ENCODE measurements at regions not wholly inside any gene's neighbourhood (a gene's known extent, or its start where the extent isn't known, plus 50 kb on each side); places are given as distances from the start of the nearest gene placed in this dataset.

DNA sequence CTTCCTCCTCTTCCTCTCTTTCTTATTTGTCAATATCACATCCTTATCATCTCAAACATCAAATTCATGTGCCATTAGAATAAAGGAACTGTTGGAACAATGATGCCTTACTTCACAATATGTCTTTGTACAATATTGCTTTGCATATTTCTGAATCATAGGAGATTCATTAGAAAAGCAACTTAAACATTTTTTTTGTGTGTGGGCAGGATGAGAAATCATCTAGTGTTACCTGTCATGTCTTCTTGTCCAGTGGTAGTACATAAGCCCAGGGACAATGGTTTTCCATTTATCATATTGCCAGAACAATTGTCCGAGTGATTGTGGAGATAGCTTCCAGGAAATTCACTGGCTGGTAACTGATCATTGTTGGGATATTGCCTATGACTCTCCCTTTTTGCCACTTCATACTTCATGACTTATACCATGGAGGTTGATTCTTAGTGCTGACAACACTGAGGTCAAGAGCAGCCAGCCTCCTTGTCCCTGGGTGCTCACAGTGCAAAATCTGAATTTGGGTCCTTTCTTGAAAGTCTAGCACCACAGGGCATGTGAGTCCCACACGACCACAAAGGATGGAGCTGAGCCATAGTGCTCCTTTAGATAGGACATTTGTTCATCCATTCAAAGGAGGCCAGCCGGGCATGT is 215.0 kb downstream of the MDFIC start (continued):
- TF ChIP-seq EZH2phosphoT487 (IDR thresholded peaks at IDR 0.05; ENCODE audit: unreplicated experiment) (no peak), EZH2 (IDR thresholded peaks at IDR 0.05; ENCODE audit: low read depth, unreplicated experiment) (no peak)

DNA sequence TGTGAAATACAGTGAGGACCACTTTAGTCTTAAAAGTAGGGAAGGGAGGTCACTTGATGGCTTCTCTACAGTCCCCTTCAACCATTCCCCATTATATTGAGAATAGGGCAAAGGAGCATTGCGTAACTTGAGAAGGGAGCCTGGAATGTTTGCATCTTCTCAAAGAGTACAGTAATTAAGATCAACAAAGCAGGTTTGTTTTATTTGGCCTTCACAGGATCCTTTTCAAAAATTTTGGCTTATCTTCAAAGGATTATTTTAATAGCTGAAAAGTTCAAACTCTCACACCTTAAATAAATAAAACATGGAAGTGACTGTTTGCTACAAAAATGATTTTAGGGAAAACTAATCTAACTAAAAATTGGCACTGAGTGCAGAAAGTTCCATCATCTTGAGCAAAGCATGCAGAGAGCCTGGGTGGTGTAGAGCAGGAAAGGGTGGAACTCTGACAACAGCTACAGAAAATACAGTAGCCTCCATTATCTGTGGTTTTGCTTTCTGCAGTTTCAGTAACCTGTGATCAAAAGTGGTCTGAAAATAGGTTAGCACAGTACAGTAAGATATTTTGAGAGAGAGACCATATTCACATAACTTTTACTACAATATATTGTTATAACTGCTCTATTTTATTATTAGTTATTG is 214.0 kb downstream of the MDFIC start:
- Mint-ChIP-seq H3K4me1 (peaks cover 13% of the 10 kb centered on the region; the same call in 2 of the 3 replicates), H3K27me3 (ENCODE audit: insufficient read depth, low read depth, poor library complexity) (no peaks in the 10 kb centered on the region)
- peak; percentile 58 for ATAC-seq

DNA sequence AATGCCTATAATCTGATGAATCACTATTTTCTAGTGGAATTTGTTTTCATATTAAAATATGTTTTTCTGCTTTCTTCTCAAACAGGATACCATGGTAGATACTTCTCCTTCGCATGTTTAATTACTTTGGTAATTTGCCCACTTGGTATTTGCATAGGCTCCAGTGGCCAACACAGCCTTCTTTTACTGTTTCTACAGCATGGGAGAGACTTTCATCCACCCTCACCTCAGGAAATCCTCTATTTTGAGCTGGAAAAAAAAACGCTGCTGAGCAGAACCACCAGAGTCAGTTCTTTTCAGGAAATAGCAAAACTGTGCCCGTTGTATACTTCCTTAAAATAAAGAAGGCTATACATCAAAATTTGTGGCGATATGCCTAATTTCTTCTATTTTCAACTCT is 213.3 kb downstream of the MDFIC start:
- no peak overlapping the region for H3K4me3 ChIP-seq
- peaks cover 8% of the 10 kb centered on the region; the same call in 1 of the 2 replicates for H3K9me2 ChIP-seq (ENCODE audit: insufficient read depth)
- Mint-ChIP-seq H3K27me3 (ENCODE audit: insufficient read depth, low read depth, poor library complexity) (no peaks in the 10 kb centered on the region), H3K9me3 (no peaks in the 10 kb centered on the region), H3K36me3 (ENCODE audit: low read depth) (no peaks in the 10 kb centered on the region), H3K4me3 (no peak overlapping the region), H3K27ac (no peak overlapping the region), H3K4me1 (peaks cover 13% of the 10 kb centered on the region; the same call in 2 of the 3 replicates)
- H4K20me1 ChIP-seq (replicated peaks; ENCODE audit: insufficient read depth) = no peaks in the 10 kb centered on the region
- H3K27ac ChIP-seq (ENCODE audit: low read depth) = no peak overlapping the region
- no peak overlapping the region for H3K4me2 ChIP-seq
- H3F3A ChIP-seq (replicated peaks; ENCODE audit: low read depth) = no peaks in the 10 kb centered on the region
- no peaks in the 10 kb centered on the region for H3K27me3 ChIP-seq (ENCODE audit: insufficient read depth)
- no peak for DNase-seq (ENCODE audit: low spot score)
- no peaks in the 10 kb centered on the region for H3K36me3 ChIP-seq (ENCODE audit: insufficient read depth)
- H3K4me1 ChIP-seq (ENCODE audit: insufficient read depth) = peaks cover 7% of the 10 kb centered on the region
- no peaks in the 10 kb centered on the region for H3K79me2 ChIP-seq (replicated peaks; ENCODE audit: insufficient read depth)
- H2AFZ ChIP-seq = no peak overlapping the region
- no peak for ATAC-seq
- TF ChIP-seq, protein P1, sequence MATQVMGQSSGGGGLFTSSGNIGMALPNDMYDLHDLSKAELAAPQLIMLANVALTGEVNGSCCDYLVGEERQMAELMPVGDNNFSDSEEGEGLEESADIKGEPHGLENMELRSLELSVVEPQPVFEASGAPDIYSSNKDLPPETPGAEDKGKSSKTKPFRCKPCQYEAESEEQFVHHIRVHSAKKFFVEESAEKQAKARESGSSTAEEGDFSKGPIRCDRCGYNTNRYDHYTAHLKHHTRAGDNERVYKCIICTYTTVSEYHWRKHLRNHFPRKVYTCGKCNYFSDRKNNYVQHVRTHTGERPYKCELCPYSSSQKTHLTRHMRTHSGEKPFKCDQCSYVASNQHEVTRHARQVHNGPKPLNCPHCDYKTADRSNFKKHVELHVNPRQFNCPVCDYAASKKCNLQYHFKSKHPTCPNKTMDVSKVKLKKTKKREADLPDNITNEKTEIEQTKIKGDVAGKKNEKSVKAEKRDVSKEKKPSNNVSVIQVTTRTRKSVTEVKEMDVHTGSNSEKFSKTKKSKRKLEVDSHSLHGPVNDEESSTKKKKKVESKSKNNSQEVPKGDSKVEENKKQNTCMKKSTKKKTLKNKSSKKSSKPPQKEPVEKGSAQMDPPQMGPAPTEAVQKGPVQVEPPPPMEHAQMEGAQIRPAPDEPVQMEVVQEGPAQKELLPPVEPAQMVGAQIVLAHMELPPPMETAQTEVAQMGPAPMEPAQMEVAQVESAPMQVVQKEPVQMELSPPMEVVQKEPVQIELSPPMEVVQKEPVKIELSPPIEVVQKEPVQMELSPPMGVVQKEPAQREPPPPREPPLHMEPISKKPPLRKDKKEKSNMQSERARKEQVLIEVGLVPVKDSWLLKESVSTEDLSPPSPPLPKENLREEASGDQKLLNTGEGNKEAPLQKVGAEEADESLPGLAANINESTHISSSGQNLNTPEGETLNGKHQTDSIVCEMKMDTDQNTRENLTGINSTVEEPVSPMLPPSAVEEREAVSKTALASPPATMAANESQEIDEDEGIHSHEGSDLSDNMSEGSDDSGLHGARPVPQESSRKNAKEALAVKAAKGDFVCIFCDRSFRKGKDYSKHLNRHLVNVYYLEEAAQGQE (IDR thresholded peaks at IDR 0.05; ENCODE audit: unreplicated experiment) = no peak
- TF ChIP-seq STAT1 (IDR thresholded peaks at IDR 0.05; ENCODE audit: unreplicated experiment) (no peak), EZH2phosphoT487 (IDR thresholded peaks at IDR 0.05; ENCODE audit: unreplicated experiment) (no peak), ZNF114 (CRISPR knock-in tag; IDR thresholded peaks at IDR 0.05) (no peak), ZNF331 (CRISPR knock-in tag; IDR thresholded peaks at IDR 0.05; ENCODE audit: low read depth) (no peak), POLR2AphosphoS5 (IDR thresholded peaks at IDR 0.05; ENCODE audit: low read depth) (no peak), EZH2 (IDR thresholded peaks at IDR 0.05; ENCODE audit: low read depth, unreplicated experiment) (no peak)
- TF ChIP-seq, protein P2, sequence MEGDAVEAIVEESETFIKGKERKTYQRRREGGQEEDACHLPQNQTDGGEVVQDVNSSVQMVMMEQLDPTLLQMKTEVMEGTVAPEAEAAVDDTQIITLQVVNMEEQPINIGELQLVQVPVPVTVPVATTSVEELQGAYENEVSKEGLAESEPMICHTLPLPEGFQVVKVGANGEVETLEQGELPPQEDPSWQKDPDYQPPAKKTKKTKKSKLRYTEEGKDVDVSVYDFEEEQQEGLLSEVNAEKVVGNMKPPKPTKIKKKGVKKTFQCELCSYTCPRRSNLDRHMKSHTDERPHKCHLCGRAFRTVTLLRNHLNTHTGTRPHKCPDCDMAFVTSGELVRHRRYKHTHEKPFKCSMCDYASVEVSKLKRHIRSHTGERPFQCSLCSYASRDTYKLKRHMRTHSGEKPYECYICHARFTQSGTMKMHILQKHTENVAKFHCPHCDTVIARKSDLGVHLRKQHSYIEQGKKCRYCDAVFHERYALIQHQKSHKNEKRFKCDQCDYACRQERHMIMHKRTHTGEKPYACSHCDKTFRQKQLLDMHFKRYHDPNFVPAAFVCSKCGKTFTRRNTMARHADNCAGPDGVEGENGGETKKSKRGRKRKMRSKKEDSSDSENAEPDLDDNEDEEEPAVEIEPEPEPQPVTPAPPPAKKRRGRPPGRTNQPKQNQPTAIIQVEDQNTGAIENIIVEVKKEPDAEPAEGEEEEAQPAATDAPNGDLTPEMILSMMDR (conservative IDR thresholded peaks at IDR 0.05; ENCODE audit: low read depth in 2 of 2) = no peak
- TF ChIP-seq, protein P3, sequence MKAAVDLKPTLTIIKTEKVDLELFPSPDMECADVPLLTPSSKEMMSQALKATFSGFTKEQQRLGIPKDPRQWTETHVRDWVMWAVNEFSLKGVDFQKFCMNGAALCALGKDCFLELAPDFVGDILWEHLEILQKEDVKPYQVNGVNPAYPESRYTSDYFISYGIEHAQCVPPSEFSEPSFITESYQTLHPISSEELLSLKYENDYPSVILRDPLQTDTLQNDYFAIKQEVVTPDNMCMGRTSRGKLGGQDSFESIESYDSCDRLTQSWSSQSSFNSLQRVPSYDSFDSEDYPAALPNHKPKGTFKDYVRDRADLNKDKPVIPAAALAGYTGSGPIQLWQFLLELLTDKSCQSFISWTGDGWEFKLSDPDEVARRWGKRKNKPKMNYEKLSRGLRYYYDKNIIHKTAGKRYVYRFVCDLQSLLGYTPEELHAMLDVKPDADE (IDR thresholded peaks at IDR 0.05) = no peak

More for the DNA sequence above, 214.0 kb downstream of the MDFIC start:
- Mint-ChIP-seq H3K9me3 (no peaks in the 10 kb centered on the region), H3K27ac (no peak overlapping the region), H3K4me3 (no peak overlapping the region), H3K36me3 (ENCODE audit: low read depth) (no peaks in the 10 kb centered on the region)
- peaks cover 7% of the 10 kb centered on the region for H3K4me1 ChIP-seq (ENCODE audit: insufficient read depth)
- peaks cover 8% of the 10 kb centered on the region; the same call in 1 of the 2 replicates for H3K9me2 ChIP-seq (ENCODE audit: insufficient read depth)
- H3K27ac ChIP-seq (ENCODE audit: low read depth) = no peak overlapping the region
- DNase-seq (ENCODE audit: low spot score) = peak; percentile 46
- no peaks in the 10 kb centered on the region for H3K36me3 ChIP-seq (ENCODE audit: insufficient read depth)
- H4K20me1 ChIP-seq (replicated peaks; ENCODE audit: insufficient read depth) = no peaks in the 10 kb centered on the region
- TF ChIP-seq POLR2AphosphoS5 (IDR thresholded peaks at IDR 0.05; ENCODE audit: low read depth) (no peak), EZH2phosphoT487 (IDR thresholded peaks at IDR 0.05; ENCODE audit: unreplicated experiment) (no peak), CREB1 (CRISPR knock-in tag; IDR thresholded peaks at IDR 0.05; ENCODE audit: low read depth) (no peak), JUNB (IDR thresholded peaks at IDR 0.05; ENCODE audit: unreplicated experiment) (no peak)
- no peaks in the 10 kb centered on the region for H3K27me3 ChIP-seq (ENCODE audit: insufficient read depth)
- no peak overlapping the region for H2AFZ ChIP-seq
- H3K4me3 ChIP-seq = no peak overlapping the region
- H3K4me2 ChIP-seq = no peak overlapping the region
- no peaks in the 10 kb centered on the region for H3F3A ChIP-seq (replicated peaks; ENCODE audit: low read depth)
- no peaks in the 10 kb centered on the region for H3K79me2 ChIP-seq (replicated peaks; ENCODE audit: insufficient read depth)
